GM12872 (cell line): ENCODE measurements at regions not wholly inside any gene's neighbourhood (a gene's known extent, or its start where the extent isn't known, plus 50 kb on each side); places are given as distances from the start of the nearest gene placed in this dataset.

Experiments used
- TF ChIP-seq, protein P1 (sequence below): IDR thresholded peaks from 3 replicates; pipeline ENCODE4 v1.5.1; 2011; ENCODE audit warnings: low read depth, mild to moderate bottlenecking, low read length, moderate library complexity; ENCODE audit not compliant: insufficient read depth

GRCh38 chr5:124952079-124952478 lies 205.6 kb upstream of the ZNF608 start:
- TF ChIP-seq, protein P1, sequence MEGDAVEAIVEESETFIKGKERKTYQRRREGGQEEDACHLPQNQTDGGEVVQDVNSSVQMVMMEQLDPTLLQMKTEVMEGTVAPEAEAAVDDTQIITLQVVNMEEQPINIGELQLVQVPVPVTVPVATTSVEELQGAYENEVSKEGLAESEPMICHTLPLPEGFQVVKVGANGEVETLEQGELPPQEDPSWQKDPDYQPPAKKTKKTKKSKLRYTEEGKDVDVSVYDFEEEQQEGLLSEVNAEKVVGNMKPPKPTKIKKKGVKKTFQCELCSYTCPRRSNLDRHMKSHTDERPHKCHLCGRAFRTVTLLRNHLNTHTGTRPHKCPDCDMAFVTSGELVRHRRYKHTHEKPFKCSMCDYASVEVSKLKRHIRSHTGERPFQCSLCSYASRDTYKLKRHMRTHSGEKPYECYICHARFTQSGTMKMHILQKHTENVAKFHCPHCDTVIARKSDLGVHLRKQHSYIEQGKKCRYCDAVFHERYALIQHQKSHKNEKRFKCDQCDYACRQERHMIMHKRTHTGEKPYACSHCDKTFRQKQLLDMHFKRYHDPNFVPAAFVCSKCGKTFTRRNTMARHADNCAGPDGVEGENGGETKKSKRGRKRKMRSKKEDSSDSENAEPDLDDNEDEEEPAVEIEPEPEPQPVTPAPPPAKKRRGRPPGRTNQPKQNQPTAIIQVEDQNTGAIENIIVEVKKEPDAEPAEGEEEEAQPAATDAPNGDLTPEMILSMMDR: no peak

DNA sequence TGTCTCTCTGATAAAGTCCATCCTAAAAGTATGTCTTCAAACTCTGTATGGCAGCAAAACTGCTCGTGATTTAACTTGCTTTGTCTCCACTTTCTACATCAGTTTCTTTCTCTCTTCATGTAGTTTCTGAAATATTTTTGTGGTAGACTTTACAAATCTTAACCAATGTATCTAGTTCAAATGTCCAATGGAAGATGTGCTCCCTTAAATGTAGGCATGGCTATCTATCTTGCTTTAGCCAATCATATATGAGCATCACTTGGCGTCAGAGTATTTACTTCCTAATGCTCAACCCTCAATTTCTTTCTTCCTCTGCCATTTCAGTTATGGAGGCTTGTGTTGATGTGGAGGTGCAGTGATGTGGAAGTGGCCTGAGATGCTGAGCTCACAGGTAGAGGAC lies 206.1 kb upstream of the ZNF608 start:
- TF ChIP-seq, protein P1: no peak

DNA sequence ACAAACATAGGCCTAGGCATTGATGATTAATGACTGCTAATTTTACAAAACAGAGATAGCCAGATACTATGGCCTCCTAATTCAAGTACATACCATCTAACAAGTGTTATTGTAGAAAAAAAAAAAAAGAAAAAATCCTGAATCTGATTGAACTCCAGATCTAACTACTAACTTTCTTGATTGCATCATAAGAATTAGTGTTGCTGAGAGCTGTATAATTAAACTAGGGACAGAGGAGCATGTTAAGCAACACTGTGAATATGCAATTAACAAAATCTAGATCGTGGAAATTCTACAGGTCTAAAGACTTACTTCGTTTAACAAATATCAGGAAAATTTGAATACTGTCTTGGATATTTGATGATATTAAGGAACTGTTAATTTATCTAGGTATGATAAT lies 208.3 kb upstream of the ZNF608 start:
- TF ChIP-seq, protein P1: no peak

DNA sequence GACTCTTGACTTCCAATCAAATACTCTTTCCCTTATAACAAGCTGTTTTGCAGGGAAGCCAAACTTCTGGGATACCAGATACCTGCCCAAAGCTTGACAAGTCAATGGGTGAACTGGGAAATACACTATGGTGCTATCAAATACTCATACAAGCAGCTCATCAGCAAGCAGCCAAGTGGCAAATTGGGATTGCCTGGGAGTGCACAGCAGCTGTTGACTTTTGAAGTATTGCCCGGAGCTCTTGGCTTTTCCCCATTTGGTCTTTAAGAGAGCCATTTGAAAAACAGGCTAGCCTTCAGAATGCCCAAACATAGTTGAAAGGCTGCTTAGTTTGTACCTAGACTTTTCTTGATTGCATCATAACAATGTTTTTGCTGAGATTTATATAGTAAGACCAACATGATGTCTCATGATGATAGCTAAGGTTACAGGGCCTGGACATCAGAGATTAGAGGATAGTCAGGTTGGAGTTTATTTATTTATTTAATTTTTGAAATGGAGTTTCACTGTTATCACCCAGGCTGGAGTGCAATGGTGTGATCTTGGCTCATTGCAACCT lies 210.1 kb upstream of the ZNF608 start:
- TF ChIP-seq, protein P1: no peak

- TF ChIP-seq, protein P1: no peak
Measured at GRCh38 chr5:124957063-124957462, 210.6 kb upstream of the ZNF608 start.

DNA sequence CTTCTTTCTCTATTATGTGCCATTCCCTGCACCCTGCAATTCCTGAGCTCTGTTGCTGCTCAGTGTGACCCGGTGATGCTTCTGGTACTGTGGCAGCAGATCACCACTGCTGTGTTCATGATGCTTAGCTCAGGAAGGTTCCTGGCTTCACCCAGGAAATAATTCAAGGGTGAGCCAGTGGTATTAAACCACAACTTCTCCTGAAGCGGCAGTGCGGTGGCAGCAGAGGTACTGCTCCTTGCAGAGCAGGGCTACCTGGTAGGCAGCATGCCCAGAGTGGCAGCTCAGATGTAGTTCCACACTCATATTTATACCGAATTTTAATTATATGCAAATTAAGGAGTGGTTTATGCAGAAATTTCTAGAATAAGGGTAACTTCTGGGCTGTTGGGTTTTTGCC lies 213.8 kb upstream of the ZNF608 start:
- TF ChIP-seq, protein P1: no peak

DNA sequence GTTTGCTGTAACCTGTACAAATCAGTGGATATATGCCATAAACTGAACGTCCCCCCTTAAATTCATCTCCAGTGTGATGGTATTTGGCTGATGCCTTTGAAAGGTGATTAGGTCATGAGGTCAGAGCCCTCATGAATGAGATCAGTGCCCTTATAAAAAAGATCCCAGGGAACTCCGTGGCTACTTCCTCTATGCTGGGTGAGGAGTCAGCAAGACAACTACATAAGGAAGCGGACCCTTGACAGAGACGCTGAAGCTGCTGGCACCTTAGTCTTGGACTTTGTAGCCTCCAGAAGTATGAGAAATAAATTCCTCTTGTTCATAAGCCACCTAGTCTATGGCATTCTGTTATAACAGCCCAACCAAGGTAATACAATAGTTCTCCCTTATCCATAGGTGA lies 215.1 kb upstream of the ZNF608 start:
- TF ChIP-seq, protein P1: no peak
